ENCODE measurements at regions not wholly inside any gene's neighbourhood (a gene's known extent, or its start where the extent isn't known, plus 50 kb on each side); places are given as distances from the start of the nearest gene placed in this dataset.
A peak's percentile ranks its signal among the peaks of the same experiment; 100 is the strongest.

- no peak for DNase-seq (ENCODE audit: low read depth, low spot score)
Observed at GRCh38 chr3:113096188-113096892, 105.6 kb downstream of the GTPBP8 start.

- peak; percentile 51 for DNase-seq (ENCODE audit: low read depth, low spot score)
Observed at GRCh38 chr3:113097960-113098447, 107.2 kb downstream of the GTPBP8 start.

GRCh38 chr3:113100063-113100462, 109.3 kb downstream of the GTPBP8 start:
- DNase-seq (ENCODE audit: low read depth, low spot score), result no peak

GRCh38 chr3:113103588-113103987, 107.8 kb upstream of the BOC start:
- DNase-seq (ENCODE audit: low read depth, low spot score), result no peak

GRCh38 chr3:113104357-113105092, 106.8 kb upstream of the BOC start:
- DNase-seq (ENCODE audit: low read depth, low spot score), result no peak

GRCh38 chr3:113105093-113105449, 106.3 kb upstream of the BOC start:
- no peak for DNase-seq (ENCODE audit: low read depth, low spot score)

- DNase-seq (ENCODE audit: low read depth, low spot score), result no peak
Observed at GRCh38 chr3:113105966-113106660, 105.2 kb upstream of the BOC start.

GRCh38 chr3:113110267-113110666, 101.1 kb upstream of the BOC start:
- DNase-seq (ENCODE audit: low read depth, low spot score), result no peak

GRCh38 chr3:113111011-113111707, 100.2 kb upstream of the BOC start:
- no peak for DNase-seq (ENCODE audit: low read depth, low spot score)

GRCh38 chr3:113113361-113113760, 98.0 kb upstream of the BOC start:
- no peak for DNase-seq (ENCODE audit: low read depth, low spot score)

- DNase-seq (ENCODE audit: low read depth, low spot score), result no peak
Observed at GRCh38 chr3:113117511-113118234, 93.7 kb upstream of the BOC start.

- no peak for DNase-seq (ENCODE audit: low read depth, low spot score)
Observed at GRCh38 chr3:113118336-113118735, 93.0 kb upstream of the BOC start.

GRCh38 chr3:113124256-113124830, 87.0 kb upstream of the BOC start:
- no peak for DNase-seq (ENCODE audit: low read depth, low spot score)

- no peak for DNase-seq (ENCODE audit: low read depth, low spot score)
Observed at GRCh38 chr3:113125951-113126350, 85.4 kb upstream of the BOC start.

GRCh38 chr3:113128386-113129015, 82.9 kb upstream of the BOC start:
- no peak for DNase-seq (ENCODE audit: low read depth, low spot score)

- no peak for DNase-seq (ENCODE audit: low read depth, low spot score)
Observed at GRCh38 chr3:113129168-113129567, 82.2 kb upstream of the BOC start.

GRCh38 chr3:113132571-113132996, 78.8 kb upstream of the BOC start:
- no peak for DNase-seq (ENCODE audit: low read depth, low spot score)

GRCh38 chr3:113133140-113133539, 78.2 kb upstream of the BOC start:
- no peak for DNase-seq (ENCODE audit: low read depth, low spot score)

GRCh38 chr3:113136071-113136470, 75.3 kb upstream of the BOC start:
- no peak for DNase-seq (ENCODE audit: low read depth, low spot score)

- DNase-seq (ENCODE audit: low read depth, low spot score), result no peak
Observed at GRCh38 chr3:113136544-113136943, 74.8 kb upstream of the BOC start.

All from smooth muscle cell of the brain vasculature (primary cell).